ENCODE measurements at regions not wholly inside any gene's neighbourhood (a gene's known extent, or its start where the extent isn't known, plus 50 kb on each side); places are given as distances from the start of the nearest gene placed in this dataset.

DNA sequence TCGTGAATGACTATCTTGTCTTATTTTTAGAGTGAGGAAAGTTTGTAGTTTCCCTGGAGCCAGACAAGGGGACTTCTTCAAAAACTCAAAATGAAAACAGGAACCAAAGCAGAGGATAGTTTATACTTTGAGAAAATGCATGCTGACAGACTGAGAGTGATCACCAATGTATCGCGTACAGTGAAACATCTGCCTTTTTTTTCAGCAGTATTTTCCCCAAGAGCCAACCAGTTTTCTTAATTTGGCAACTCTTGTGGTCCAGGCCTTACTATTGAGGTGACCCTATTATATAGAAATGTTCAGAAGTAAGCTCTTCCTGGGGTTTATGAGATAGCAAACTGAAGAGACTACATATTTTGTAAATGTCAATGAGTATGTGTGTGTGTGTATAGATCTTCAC is 153.7 kb upstream of the VRK2 start:
- TF ChIP-seq POLR2A (IDR thresholded peaks at IDR 0.05) = no peak
- TF ChIP-seq, protein P1, sequence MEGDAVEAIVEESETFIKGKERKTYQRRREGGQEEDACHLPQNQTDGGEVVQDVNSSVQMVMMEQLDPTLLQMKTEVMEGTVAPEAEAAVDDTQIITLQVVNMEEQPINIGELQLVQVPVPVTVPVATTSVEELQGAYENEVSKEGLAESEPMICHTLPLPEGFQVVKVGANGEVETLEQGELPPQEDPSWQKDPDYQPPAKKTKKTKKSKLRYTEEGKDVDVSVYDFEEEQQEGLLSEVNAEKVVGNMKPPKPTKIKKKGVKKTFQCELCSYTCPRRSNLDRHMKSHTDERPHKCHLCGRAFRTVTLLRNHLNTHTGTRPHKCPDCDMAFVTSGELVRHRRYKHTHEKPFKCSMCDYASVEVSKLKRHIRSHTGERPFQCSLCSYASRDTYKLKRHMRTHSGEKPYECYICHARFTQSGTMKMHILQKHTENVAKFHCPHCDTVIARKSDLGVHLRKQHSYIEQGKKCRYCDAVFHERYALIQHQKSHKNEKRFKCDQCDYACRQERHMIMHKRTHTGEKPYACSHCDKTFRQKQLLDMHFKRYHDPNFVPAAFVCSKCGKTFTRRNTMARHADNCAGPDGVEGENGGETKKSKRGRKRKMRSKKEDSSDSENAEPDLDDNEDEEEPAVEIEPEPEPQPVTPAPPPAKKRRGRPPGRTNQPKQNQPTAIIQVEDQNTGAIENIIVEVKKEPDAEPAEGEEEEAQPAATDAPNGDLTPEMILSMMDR (IDR thresholded peaks at IDR 0.05) = no peak
